Nucleus accumbens (tissue), 56 donors: ENCODE measurements at regions not wholly inside any gene's neighbourhood (a gene's known extent, or its start where the extent isn't known, plus 50 kb on each side); places are given as distances from the start of the nearest gene placed in this dataset.

Source experiments
- DNase-seq, 56 donors: peaks; one replicate each; lab custom pipeline; 2025; lab: John Stamatoyannopoulos, UW

DNA sequence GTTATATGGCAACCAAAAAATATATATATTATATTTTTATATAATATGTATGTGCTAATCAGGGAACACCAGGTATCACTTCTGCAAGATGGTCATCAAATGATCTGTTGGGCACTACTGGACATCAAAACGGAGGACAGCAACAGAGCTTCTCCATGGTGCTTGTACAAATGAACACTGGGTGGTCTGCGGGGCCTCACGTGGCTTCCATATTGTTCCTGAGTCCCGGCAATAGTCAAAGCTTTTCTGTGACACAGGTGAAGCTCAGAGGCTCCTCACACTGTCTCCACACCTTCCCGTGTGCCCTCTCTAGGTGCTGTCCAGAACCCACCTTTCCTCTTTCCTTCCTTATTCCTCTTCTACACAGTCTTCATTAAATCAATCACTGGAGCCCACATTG, 149.9 kb upstream of the PIRT start:
- no peak for DNase-seq

- no peak for DNase-seq
Observed at GRCh38 chr17:10984220-10984619, 146.3 kb upstream of the PIRT start.

DNA sequence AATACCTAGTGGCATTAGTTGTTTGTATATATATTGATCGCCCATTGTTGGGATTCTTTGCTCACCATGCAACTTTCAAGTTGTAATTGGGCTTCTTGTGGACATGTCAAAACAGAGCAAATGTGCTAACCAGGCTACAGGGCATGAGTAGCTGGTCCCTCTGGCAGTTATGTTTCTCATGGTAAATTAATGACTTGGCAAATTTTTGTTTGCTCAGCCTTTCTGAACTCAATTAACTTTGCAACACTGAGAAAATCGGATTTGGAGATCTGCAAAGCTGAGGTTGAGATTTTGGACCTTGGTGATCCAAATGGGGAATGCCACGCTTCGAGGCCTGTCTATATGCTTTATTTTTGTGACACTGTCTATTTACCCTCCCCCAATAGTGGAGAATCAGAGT, 138.5 kb upstream of the PIRT start:
- DNase-seq = no peak

GRCh38 chr17:10968007-10968406, 130.1 kb upstream of the PIRT start:
- DNase-seq = no peak

- no peak for DNase-seq
Observed at GRCh38 chr17:10956821-10957220, 118.9 kb upstream of the PIRT start.

GRCh38 chr17:10944819-10945218, 106.9 kb upstream of the PIRT start:
- DNase-seq = no peak

- DNase-seq = no peak
Observed at GRCh38 chr17:10936931-10937330, 99.0 kb upstream of the PIRT start.

GRCh38 chr17:10932938-10933337, 95.1 kb upstream of the PIRT start:
- DNase-seq = no peak

DNA sequence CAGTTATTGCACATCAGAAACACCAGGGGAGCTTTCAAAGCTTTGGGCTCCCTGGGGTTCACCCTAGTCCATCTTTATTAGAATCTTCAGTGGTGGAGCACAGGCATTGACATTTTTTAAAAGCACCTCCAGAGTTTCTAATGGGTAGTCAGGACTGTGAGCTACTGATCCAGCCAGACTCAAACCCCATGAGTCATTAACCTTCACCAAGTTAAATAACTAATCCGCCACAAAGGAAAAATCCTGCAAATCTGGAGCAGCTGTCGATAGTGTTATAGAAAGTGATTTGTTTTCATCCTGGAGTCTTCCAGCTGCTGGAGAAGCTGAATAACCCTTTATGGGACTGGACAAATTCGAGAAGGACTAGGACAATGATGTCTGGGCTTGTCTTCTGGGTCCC, 93.2 kb upstream of the PIRT start:
- no peak for DNase-seq

DNA sequence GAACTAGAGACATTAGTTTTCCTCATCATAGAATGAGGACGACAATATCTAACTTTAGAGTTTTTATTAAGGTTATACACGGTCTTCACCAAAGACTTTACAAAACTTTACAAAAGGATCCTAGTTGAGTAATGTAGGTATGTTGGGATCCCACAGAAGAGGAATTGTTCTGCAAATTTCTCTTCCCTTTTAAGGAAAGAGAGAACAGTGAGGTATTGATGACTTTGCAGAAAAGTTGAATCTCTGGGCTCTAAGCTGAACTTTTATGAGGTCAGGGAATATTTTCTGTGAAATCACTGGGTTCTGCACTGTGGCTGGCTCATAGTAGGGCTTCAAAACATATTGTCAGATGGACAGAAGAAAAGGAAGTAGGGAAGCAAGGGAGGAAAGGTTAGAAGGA, 89.8 kb upstream of the PIRT start:
- no peak for DNase-seq

GRCh38 chr17:10920558-10921108, 82.7 kb upstream of the PIRT start:
- DNase-seq = no peak

GRCh38 chr17:10907370-10907769, 69.5 kb upstream of the PIRT start:
- no peak for DNase-seq

DNA sequence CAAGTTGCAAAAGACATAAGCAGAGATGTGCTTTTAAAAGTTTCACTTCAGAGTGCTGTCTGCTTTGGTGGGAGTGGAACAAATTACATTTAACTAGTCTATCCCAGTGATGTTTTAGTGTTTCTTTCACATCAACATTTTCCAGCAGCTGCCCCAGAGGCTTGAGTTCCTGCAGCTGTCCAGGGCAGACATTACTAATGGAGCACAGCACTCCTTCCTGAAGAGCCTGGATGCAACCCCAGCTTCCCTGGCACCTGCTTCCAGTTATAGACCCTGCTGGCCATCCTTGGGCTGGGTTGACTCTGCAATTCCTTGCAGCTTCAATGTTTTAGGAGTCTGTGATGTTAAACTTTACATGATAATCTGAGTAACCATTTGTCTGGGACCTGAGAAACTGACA, 61.4 kb upstream of the PIRT start:
- no peak for DNase-seq

DNA sequence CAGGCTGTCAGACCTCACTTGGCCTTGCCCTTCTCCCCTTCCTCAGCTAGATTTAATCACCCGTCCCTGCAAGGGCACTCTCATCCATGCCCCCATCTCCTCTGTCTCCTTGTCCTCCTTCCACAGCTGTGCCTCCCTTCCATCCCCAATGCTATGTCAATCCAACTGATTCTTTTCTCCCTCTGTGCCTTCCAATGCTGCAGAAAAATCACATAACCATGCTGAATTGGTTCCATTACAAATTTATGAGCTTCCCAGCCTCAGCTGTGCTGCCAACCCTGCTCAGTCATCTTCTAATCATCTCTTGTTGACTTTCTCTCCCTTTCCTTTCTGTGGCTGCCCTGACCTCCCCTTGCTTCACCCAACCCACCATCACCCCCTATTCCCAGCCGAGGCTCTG, 56.3 kb upstream of the PIRT start:
- DNase-seq = no peak

GRCh38 chr17:10888858-10889257, 51.0 kb upstream of the PIRT start:
- DNase-seq = no peak
